ENCODE measurements at regions not wholly inside any gene's neighbourhood (a gene's known extent, or its start where the extent isn't known, plus 50 kb on each side); places are given as distances from the start of the nearest gene placed in this dataset.

- no peak for TF ChIP-seq CTCF (IDR thresholded peaks at IDR 0.05)
- no peak for TF ChIP-seq POLR2AphosphoS5 (IDR thresholded peaks at IDR 0.05)
- TF ChIP-seq EP300 (IDR thresholded peaks at IDR 0.05) = no peak
These were observed 603.3 kb downstream of the PTPRC start for GRCh38 chr1:199242147-199242546.

All from sigmoid colon (tissue), 4 donors.